Fibroblast of pulmonary artery (primary cell): ENCODE measurements at regions not wholly inside any gene's neighbourhood (a gene's known extent, or its start where the extent isn't known, plus 50 kb on each side); places are given as distances from the start of the nearest gene placed in this dataset.

Experiments
- DNase-seq: peaks from one replicate; pipeline ENCODE4 v3.0.0-alpha.2; 2010; ENCODE audit warnings: low read depth
- H3K4me3 ChIP-seq: replicated peaks from 2 replicates; pipeline ENCODE4 v1.5.1; 2011; ENCODE audit warnings: low read depth, mild to moderate bottlenecking, control low read depth, low read length, moderate library complexity
- TF ChIP-seq, protein P1 (sequence below): IDR thresholded peaks from 2 replicates; pipeline ENCODE4 v1.5.1; 2011; ENCODE audit warnings: mild to moderate bottlenecking, control low read depth, low read length, inconsistent platforms; ENCODE audit errors: missing control alignments

DNA sequence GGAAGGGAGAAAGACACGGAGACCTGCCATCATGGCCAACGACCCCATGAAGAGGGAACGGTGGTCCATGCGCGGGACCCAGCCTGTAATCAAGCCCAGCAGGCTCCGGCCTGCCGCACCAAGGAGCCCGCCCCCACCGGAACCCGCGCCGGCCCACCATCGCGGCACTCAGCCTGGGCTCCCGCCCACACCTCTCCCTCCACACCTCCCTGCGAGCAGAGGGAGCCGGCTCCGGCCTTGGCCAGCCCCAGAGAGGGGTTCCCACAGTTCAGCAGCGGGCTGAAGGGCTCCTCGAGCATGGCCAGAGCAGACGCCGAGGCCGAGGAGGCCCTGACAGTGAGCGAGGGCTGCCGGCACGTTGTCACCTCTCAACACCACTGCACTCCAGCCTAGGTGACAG is 1302.8 kb upstream of the CNTN5 start:
- DNase-seq: no peak
- TF ChIP-seq, protein P1, sequence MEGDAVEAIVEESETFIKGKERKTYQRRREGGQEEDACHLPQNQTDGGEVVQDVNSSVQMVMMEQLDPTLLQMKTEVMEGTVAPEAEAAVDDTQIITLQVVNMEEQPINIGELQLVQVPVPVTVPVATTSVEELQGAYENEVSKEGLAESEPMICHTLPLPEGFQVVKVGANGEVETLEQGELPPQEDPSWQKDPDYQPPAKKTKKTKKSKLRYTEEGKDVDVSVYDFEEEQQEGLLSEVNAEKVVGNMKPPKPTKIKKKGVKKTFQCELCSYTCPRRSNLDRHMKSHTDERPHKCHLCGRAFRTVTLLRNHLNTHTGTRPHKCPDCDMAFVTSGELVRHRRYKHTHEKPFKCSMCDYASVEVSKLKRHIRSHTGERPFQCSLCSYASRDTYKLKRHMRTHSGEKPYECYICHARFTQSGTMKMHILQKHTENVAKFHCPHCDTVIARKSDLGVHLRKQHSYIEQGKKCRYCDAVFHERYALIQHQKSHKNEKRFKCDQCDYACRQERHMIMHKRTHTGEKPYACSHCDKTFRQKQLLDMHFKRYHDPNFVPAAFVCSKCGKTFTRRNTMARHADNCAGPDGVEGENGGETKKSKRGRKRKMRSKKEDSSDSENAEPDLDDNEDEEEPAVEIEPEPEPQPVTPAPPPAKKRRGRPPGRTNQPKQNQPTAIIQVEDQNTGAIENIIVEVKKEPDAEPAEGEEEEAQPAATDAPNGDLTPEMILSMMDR: no peak
- H3K4me3 ChIP-seq: no peak overlapping the region

DNA sequence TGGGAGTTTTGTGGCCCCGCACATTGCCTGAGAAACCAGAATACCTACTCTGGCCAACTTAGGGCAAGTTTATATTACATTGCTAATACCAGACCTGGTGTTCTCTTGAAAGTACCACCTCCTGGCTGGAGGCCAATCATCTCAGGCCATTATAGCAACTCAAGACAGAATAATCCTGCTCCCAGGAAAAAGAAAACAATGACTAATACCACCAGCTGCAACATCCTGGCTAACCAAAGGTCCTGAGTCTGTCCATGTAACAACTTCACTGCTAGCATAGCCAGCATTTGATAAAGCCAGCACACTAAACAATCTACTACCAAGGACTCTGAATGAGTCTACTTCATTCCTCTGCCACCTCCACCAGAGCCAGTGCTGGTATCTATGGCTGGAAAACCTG is 1298.7 kb upstream of the CNTN5 start:
- TF ChIP-seq, protein P1: no peak
- no peak overlapping the region for H3K4me3 ChIP-seq
- DNase-seq: peak; percentile 97

- no peak for DNase-seq
- TF ChIP-seq, protein P1: no peak
Observed at GRCh38 chr11:97722721-97723120, 1298.0 kb upstream of the CNTN5 start.

GRCh38 chr11:97729546-97730272 is 1291.0 kb upstream of the CNTN5 start:
- DNase-seq: peak; percentile 94
- no peak overlapping the region for H3K4me3 ChIP-seq
- TF ChIP-seq, protein P1: no peak

More at GRCh38 chr11:97722721-97723120, 1298.0 kb upstream of the CNTN5 start:
- H3K4me3 ChIP-seq: no peak overlapping the region

- TF ChIP-seq, protein P1: no peak
- no peak overlapping the region for H3K4me3 ChIP-seq
- DNase-seq: no peak
Observed at GRCh38 chr11:97732011-97732632, 1288.6 kb upstream of the CNTN5 start.

DNA sequence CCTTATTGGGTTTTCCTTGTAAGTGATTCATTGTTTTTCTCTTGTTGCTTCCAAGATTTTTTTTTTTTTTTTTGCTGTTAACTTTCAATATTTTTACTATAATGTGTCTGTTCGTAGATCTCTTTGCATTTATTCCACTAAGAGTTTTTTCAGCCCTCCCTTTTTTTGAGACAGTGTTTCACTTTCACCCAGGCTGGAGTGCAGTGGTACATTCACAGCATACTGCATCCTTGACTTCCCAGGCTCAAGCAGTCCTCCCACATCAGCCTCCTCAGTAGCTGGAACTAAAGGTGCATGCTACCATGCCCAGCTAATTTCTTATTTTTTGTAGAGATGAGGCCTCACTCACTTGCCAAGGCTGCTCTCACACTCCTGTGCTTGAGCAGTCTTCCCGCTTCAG is 1282.0 kb upstream of the CNTN5 start:
- peak; percentile 59 for DNase-seq
- no peak overlapping the region for H3K4me3 ChIP-seq
- TF ChIP-seq, protein P1: no peak
